Progenitor cell of endocrine pancreas (in vitro differentiated cells): ENCODE measurements at regions not wholly inside any gene's neighbourhood (a gene's known extent, or its start where the extent isn't known, plus 50 kb on each side); places are given as distances from the start of the nearest gene placed in this dataset.

Experiments
- DNase-seq: peaks from one replicate; pipeline ENCODE4 v3.0.0; 2021; ENCODE audit warnings: low spot score; ENCODE audit not compliant: unreplicated experiment
- H3K27ac Mint-ChIP-seq: 2 replicates; pipeline ENCODE4 v1.8.0; 2021; ENCODE audit warnings: mild to moderate bottlenecking, moderate library complexity, mixed read lengths
- H3K27me3 Mint-ChIP-seq: 2 replicates; pipeline ENCODE4 v1.8.0; 2021; ENCODE audit warnings: mixed read lengths
- H3K36me3 Mint-ChIP-seq: 2 replicates; pipeline ENCODE4 v1.8.0; 2022; ENCODE audit warnings: mixed read lengths; ENCODE audit not compliant: insufficient read depth
- H3K4me1 Mint-ChIP-seq: 2 replicates; pipeline ENCODE4 v1.8.0; 2021; ENCODE audit warnings: low read depth, mixed read lengths
- H3K4me3 Mint-ChIP-seq: 2 replicates; pipeline ENCODE4 v1.8.0; 2021; ENCODE audit warnings: low read depth, mild to moderate bottlenecking, moderate library complexity, mixed read lengths
- H3K9me3 Mint-ChIP-seq: 2 replicates; pipeline ENCODE4 v1.8.0; 2021; ENCODE audit warnings: low read depth, mixed read lengths
- CTCF ChIP-seq: fragments of 200-600 bp; sonication (generic); IDR thresholded peaks from one replicate; pipeline ENCODE4 v1.5.0; 2021; ENCODE audit warnings: antibody characterized with exemption, mild to moderate bottlenecking; ENCODE audit not compliant: unreplicated experiment

- no peak overlapping the region for H3K27ac Mint-ChIP-seq
- H3K36me3 Mint-ChIP-seq: no peaks in the 10 kb centered on the region
- DNase-seq: no peak
- no peak for TF ChIP-seq CTCF
- H3K27me3 Mint-ChIP-seq: no peaks in the 10 kb centered on the region
- H3K4me1 Mint-ChIP-seq: peaks cover 8% of the 10 kb centered on the region
- no peaks in the 10 kb centered on the region for H3K9me3 Mint-ChIP-seq
- H3K4me3 Mint-ChIP-seq: no peak overlapping the region
These were observed 717.4 kb upstream of the CITED2 start for GRCh38 chr6:140091895-140092294.

DNA sequence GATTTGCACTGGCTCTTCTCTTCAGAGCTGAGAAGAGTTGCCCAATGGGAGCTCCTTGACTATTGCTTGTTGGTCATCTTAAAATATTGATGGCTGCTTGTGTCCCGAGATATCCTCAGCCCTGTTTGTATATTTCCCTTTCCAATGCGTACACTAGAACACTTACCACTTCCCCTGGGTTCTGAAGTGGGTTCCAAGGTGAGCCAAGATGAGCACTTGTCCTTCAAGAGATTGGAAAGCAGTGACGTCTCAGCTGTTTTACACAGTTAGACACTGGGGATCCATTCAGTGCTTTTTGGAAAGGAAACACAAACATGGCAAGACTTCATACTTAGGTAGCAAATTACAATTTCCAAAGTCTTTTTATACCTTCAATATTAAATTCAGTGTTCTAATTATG, 716.4 kb upstream of the CITED2 start:
- Mint-ChIP-seq H3K4me1 (peaks cover 7% of the 10 kb centered on the region), H3K36me3 (no peaks in the 10 kb centered on the region), H3K27me3 (no peaks in the 10 kb centered on the region), H3K4me3 (no peak overlapping the region), H3K27ac (no peak overlapping the region), H3K9me3 (no peaks in the 10 kb centered on the region)
- no peak for DNase-seq
- TF ChIP-seq CTCF: no peak

DNA sequence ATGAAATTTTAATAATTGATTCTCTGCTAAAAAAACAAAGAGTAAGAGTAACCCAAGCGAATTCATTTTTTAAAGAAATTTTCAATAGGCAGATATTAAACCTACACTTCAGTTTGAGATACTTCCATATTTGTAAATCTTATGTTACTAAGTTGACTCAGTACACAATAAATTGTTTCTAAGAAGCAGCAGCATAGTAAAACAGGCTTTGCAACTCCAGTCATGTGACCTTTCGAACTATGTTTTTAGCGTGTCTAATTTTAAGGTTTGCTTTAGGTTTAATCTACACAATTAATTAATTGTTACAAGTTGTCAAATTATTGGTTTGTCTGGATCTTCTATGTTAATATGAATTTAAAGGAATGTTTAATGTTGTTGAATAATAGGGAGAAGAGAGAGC, 708.9 kb upstream of the CITED2 start:
- peaks cover 2% of the 10 kb centered on the region for H3K9me3 Mint-ChIP-seq
- H3K27me3 Mint-ChIP-seq: no peaks in the 10 kb centered on the region
- H3K4me1 Mint-ChIP-seq: peaks cover 3% of the 10 kb centered on the region
- H3K36me3 Mint-ChIP-seq: no peaks in the 10 kb centered on the region
- no peak for TF ChIP-seq CTCF
- DNase-seq: no peak
- no peak overlapping the region for H3K27ac Mint-ChIP-seq
- no peak overlapping the region for H3K4me3 Mint-ChIP-seq

DNA sequence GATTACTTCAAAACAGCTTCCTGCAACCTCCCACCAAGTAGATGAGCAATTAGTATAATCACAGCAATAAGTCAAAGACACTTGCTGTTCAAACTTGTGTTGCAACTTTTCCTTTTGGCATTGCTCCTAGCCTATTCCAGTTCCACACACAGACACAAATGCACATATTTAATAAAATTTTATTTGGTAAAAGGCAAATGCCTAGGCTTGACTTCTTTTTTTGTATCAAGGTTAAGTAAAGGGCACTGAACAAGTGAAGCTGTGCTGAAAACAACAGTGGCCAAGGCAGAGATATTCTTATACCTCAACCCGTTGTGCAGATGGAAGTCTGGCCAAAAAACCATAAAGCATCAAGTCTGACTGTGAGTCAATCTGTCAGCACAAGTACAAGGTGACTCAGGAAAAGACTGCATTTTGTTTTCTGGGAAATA, 708.4 kb upstream of the CITED2 start:
- DNase-seq: no peak
- Mint-ChIP-seq H3K27me3 (no peaks in the 10 kb centered on the region), H3K36me3 (no peaks in the 10 kb centered on the region), H3K4me1 (peaks cover 5% of the 10 kb centered on the region), H3K9me3 (peaks cover 2% of the 10 kb centered on the region), H3K27ac (no peak overlapping the region), H3K4me3 (no peak overlapping the region)
- no peak for TF ChIP-seq CTCF

GRCh38 chr6:140079328-140079727, 704.9 kb upstream of the CITED2 start:
- Mint-ChIP-seq H3K36me3 (no peaks in the 10 kb centered on the region), H3K4me3 (no peak overlapping the region), H3K27me3 (no peaks in the 10 kb centered on the region), H3K9me3 (peaks cover 2% of the 10 kb centered on the region), H3K27ac (no peak overlapping the region), H3K4me1 (peaks cover 8% of the 10 kb centered on the region)
- no peak for TF ChIP-seq CTCF
- no peak for DNase-seq
